ENCODE measurements at regions not wholly inside any gene's neighbourhood (a gene's known extent, or its start where the extent isn't known, plus 50 kb on each side); places are given as distances from the start of the nearest gene placed in this dataset.

DNA sequence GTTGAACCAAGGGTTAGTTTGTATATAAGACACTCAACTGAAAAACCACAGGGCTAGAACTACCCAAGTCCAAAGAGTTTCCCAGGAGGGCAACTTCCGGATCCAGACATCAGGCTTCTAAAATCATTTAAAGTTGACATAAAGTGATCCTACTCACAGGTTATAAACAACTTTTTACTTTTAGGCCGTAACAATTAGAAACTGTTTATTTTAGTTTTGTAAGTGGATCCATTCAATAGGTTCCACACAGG is 454.6 kb downstream of the MEIS1 start:
- H3K27me3 ChIP-seq (replicated peaks; ENCODE audit: insufficient read depth, low read length): no peaks in the 10 kb centered on the region
- TF ChIP-seq, protein P1, sequence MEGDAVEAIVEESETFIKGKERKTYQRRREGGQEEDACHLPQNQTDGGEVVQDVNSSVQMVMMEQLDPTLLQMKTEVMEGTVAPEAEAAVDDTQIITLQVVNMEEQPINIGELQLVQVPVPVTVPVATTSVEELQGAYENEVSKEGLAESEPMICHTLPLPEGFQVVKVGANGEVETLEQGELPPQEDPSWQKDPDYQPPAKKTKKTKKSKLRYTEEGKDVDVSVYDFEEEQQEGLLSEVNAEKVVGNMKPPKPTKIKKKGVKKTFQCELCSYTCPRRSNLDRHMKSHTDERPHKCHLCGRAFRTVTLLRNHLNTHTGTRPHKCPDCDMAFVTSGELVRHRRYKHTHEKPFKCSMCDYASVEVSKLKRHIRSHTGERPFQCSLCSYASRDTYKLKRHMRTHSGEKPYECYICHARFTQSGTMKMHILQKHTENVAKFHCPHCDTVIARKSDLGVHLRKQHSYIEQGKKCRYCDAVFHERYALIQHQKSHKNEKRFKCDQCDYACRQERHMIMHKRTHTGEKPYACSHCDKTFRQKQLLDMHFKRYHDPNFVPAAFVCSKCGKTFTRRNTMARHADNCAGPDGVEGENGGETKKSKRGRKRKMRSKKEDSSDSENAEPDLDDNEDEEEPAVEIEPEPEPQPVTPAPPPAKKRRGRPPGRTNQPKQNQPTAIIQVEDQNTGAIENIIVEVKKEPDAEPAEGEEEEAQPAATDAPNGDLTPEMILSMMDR (IDR thresholded peaks at IDR 0.05; ENCODE audit: low read length): no peak
- TF ChIP-seq EZH2 (optimal IDR thresholded peaks at IDR 0.05; ENCODE audit: low read depth, low read length) (no peak), EZH2phosphoT487 (IDR thresholded peaks at IDR 0.05; ENCODE audit: low read length) (no peak)
- no peak overlapping the region for H3K9ac ChIP-seq (ENCODE audit: low read length)
- H3K9me3 ChIP-seq (replicated peaks; ENCODE audit: insufficient read depth, low read length): no peaks in the 10 kb centered on the region
- H3K27ac ChIP-seq (ENCODE audit: low read length): no peak overlapping the region
- H3K4me1 ChIP-seq (ENCODE audit: low read length): no peaks in the 10 kb centered on the region
- no peaks in the 10 kb centered on the region for H3K79me2 ChIP-seq (ENCODE audit: low read length)
- no peaks in the 10 kb centered on the region for H3K36me3 ChIP-seq (replicated peaks; ENCODE audit: insufficient read depth, low read length)
- no peak overlapping the region for H3K4me2 ChIP-seq (ENCODE audit: low read depth, low read length)
- H3K9me2 ChIP-seq (replicated peaks; ENCODE audit: insufficient read depth, low read length): no peaks in the 10 kb centered on the region
- H3F3A ChIP-seq (ENCODE audit: insufficient read depth, low read length): no peaks in the 10 kb centered on the region
- no peak overlapping the region for H3K4me3 ChIP-seq (ENCODE audit: low read length)
- H4K20me1 ChIP-seq (ENCODE audit: insufficient read depth, low read length): no peaks in the 10 kb centered on the region
- no peak for DNase-seq
- H2AFZ ChIP-seq (ENCODE audit: low read length): no peak overlapping the region

DNA sequence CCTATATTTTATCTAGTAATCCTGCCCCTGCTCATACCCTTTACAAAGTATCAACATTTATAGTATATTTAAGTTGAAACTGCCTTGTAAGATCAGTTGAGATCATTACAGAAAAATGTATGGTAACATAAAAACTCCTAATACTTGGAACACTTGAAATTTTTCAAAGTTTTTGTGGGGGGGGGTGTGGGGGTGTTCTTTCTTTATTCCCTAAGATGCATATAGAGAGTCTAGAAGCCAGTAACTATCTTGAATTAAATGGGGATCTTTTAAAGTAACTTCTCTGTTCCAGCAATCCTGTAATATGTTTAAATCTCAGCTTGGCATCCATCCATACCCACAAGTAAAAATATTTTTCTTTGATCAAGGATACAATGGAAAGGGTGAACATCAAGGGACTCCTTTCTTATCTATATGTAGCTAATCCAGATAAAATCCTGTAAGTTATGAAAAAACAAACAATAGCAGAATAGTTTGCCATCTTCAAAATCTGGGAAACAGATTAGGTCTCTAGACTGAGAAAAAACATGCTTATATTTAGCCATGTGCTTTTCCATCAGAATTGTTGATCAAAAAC is 455.3 kb downstream of the MEIS1 start:
- Histone ChIP-seq H3K27ac (ENCODE audit: low read length) (no peak overlapping the region), H3K9ac (ENCODE audit: low read length) (no peak overlapping the region)
- no peak for TF ChIP-seq EZH2 (optimal IDR thresholded peaks at IDR 0.05; ENCODE audit: low read depth, low read length)
- TF ChIP-seq, protein P1 (IDR thresholded peaks at IDR 0.05; ENCODE audit: low read length): no peak
- TF ChIP-seq EZH2phosphoT487 (IDR thresholded peaks at IDR 0.05; ENCODE audit: low read length): no peak

DNA sequence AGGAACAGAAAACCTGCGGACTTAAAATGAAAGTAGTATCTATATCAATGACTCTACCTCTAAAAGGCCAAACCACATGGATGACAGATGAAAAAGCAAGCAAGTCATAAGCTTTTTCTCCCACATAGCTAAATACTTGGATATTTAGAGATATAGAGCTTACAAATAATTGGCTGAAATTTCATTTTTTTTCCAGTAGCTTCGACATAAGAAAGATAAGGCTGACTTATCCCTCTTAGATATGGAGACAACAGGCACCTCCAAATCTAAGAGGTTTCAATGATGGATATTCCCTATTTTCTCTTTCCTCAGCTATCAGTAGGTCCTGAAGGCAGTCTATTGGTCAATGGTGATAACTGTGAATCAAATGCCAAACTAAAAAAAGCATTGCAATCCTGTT is 460.3 kb downstream of the MEIS1 start:
- DNase-seq: no peak
- no peak overlapping the region for H2AFZ ChIP-seq (ENCODE audit: low read length)
- no peaks in the 10 kb centered on the region for H3K79me2 ChIP-seq (ENCODE audit: low read length)
- H3K27ac ChIP-seq (ENCODE audit: low read length): no peak overlapping the region
- no peaks in the 10 kb centered on the region for H3K4me1 ChIP-seq (ENCODE audit: low read length)
- H3K9me3 ChIP-seq (replicated peaks; ENCODE audit: insufficient read depth, low read length): no peaks in the 10 kb centered on the region
- no peak overlapping the region for H3K4me3 ChIP-seq (ENCODE audit: low read length)
- no peaks in the 10 kb centered on the region for H3F3A ChIP-seq (ENCODE audit: insufficient read depth, low read length)
- no peaks in the 10 kb centered on the region for H3K9me2 ChIP-seq (replicated peaks; ENCODE audit: insufficient read depth, low read length)
- H3K27me3 ChIP-seq (replicated peaks; ENCODE audit: insufficient read depth, low read length): no peaks in the 10 kb centered on the region
- H4K20me1 ChIP-seq (ENCODE audit: insufficient read depth, low read length): no peaks in the 10 kb centered on the region
- no peak overlapping the region for H3K9ac ChIP-seq (ENCODE audit: low read length)
- no peak overlapping the region for H3K4me2 ChIP-seq (ENCODE audit: low read depth, low read length)
- no peaks in the 10 kb centered on the region for H3K36me3 ChIP-seq (replicated peaks; ENCODE audit: insufficient read depth, low read length)
- no peak for TF ChIP-seq EZH2 (optimal IDR thresholded peaks at IDR 0.05; ENCODE audit: low read depth, low read length)
- no peak for TF ChIP-seq EZH2phosphoT487 (IDR thresholded peaks at IDR 0.05; ENCODE audit: low read length)
- TF ChIP-seq, protein P1 (IDR thresholded peaks at IDR 0.05; ENCODE audit: low read length): no peak

More for the DNA sequence above, 455.3 kb downstream of the MEIS1 start:
- H3K79me2 ChIP-seq (ENCODE audit: low read length): no peaks in the 10 kb centered on the region
- H3K4me3 ChIP-seq (ENCODE audit: low read length): no peak overlapping the region
- no peaks in the 10 kb centered on the region for H3K36me3 ChIP-seq (replicated peaks; ENCODE audit: insufficient read depth, low read length)
- H3F3A ChIP-seq (ENCODE audit: insufficient read depth, low read length): no peaks in the 10 kb centered on the region
- H2AFZ ChIP-seq (ENCODE audit: low read length): no peak overlapping the region
- H3K4me2 ChIP-seq (ENCODE audit: low read depth, low read length): no peak overlapping the region
- H3K9me2 ChIP-seq (replicated peaks; ENCODE audit: insufficient read depth, low read length): no peaks in the 10 kb centered on the region
- H3K27me3 ChIP-seq (replicated peaks; ENCODE audit: insufficient read depth, low read length): no peaks in the 10 kb centered on the region
- H3K9me3 ChIP-seq (replicated peaks; ENCODE audit: insufficient read depth, low read length): no peaks in the 10 kb centered on the region
- DNase-seq: no peak
- H3K4me1 ChIP-seq (ENCODE audit: low read length): no peaks in the 10 kb centered on the region
- H4K20me1 ChIP-seq (ENCODE audit: insufficient read depth, low read length): no peaks in the 10 kb centered on the region

All from MM.1S (cell line).